H1 (cell line): ENCODE measurements at regions not wholly inside any gene's neighbourhood (a gene's known extent, or its start where the extent isn't known, plus 50 kb on each side); places are given as distances from the start of the nearest gene placed in this dataset.

Experiments used
- CTCF ChIA-PET: fragments of 300-600 bp; sonication (Branson Sonifier 250); formaldehyde crosslinking; loops from one replicate; lab custom pipeline; 2021; ENCODE audit not compliant: partially characterized antibody; lab: Charles Lee
- POLR2A ChIA-PET: fragments of 300-600 bp; sonication (Branson Sonifier 250); formaldehyde crosslinking; loops from one replicate; lab custom pipeline; 2021; ENCODE audit warnings: inconsistent platforms; ENCODE audit not compliant: partially characterized antibody; lab: Charles Lee
- DNase-seq, 2 experiments: peaks; one replicate each; pipeline versions ENCODE4 v3.0.0 to v3.0.0-alpha.2; 2010 to 2022; ENCODE audit warnings: low spot score in 2 of 2, low read depth in 1 of 2, mixed read lengths in 1 of 2
- FAIRE-seq: peaks from 2 replicates; lab custom pipeline; 2011; peaks lifted over from hg19 to GRCh38; lab: Jason Lieb, UNC
- H2AFZ ChIP-seq: 2 replicates; pipeline ENCODE4 v1.8.1; 2012; ENCODE audit warnings: low read length, inconsistent platforms
- H2AK5ac ChIP-seq: 2 replicates; pipeline ENCODE4 v1.6.1; 2013; ENCODE audit warnings: low read depth, low read length
- H2BK120ac ChIP-seq: replicated peaks from 2 replicates; pipeline ENCODE3; 2013; ENCODE audit warnings: low read depth, low read length, inconsistent platforms
- H2BK12ac ChIP-seq: 2 replicates; pipeline ENCODE4 v1.6.1; 2013; ENCODE audit warnings: low read depth, low read length
- H2BK15ac ChIP-seq: 2 replicates; pipeline ENCODE4 v1.6.1; 2013; ENCODE audit warnings: low read length
- H2BK20ac ChIP-seq: 2 replicates; pipeline ENCODE4 v1.6.1; 2013; ENCODE audit warnings: low read length
- H2BK5ac ChIP-seq: 2 replicates; pipeline ENCODE4 v1.6.1; 2013; ENCODE audit warnings: low read depth, low read length
- H3K14ac ChIP-seq: 2 replicates; pipeline ENCODE4 v1.6.1; 2013; ENCODE audit warnings: inconsistent platforms; ENCODE audit not compliant: insufficient read length
- H3K18ac ChIP-seq: 2 replicates; pipeline ENCODE4 v1.6.1; 2013; ENCODE audit warnings: low read length; ENCODE audit errors: extremely low read depth
- H3K23ac ChIP-seq: 2 replicates; pipeline ENCODE4 v1.6.1; 2013; ENCODE audit warnings: inconsistent platforms; ENCODE audit not compliant: insufficient read length
- H3K23me2 ChIP-seq: 2 replicates; pipeline ENCODE4 v1.6.1; 2013; ENCODE audit warnings: low read depth, low read length
- H3K27ac ChIP-seq: 2 replicates; pipeline ENCODE4 v1.6.1; 2011; ENCODE audit warnings: low read depth, low read length, inconsistent platforms
- H3K27me3 ChIP-seq, 4 experiments: replicated peaks in 1 of 4; 1 replicate in 1 of 4; 2 replicates in 3 of 4; pipeline versions ENCODE4 v1.6.1 to v1.8.1; 2011 to 2013; ENCODE audit warnings: low read length in 3 of 4, mild to moderate bottlenecking in 3 of 4, inconsistent platforms in 2 of 4, mixed read lengths in 2 of 4, moderate library complexity in 1 of 4; ENCODE audit not compliant: control insufficient read depth in 3 of 4, insufficient read depth in 3 of 4; ENCODE audit errors: extremely low read depth in 1 of 4
- H3K36me3 ChIP-seq, 4 experiments: 2 replicates each; pipeline versions ENCODE4 v1.6.1 to v1.8.1; 2011 to 2013; ENCODE audit warnings: mild to moderate bottlenecking in 4 of 4, low read length in 3 of 4, moderate library complexity in 2 of 4, control low read depth in 1 of 4, inconsistent platforms in 1 of 4; ENCODE audit not compliant: insufficient read depth in 4 of 4, control insufficient read depth in 2 of 4
- H3K4ac ChIP-seq: replicated peaks from 2 replicates; pipeline ENCODE3; 2013; ENCODE audit warnings: low read length, low read depth, mixed read lengths, inconsistent platforms; ENCODE audit not compliant: insufficient read length
- H3K4me1 ChIP-seq, 4 experiments: replicated peaks in 1 of 4; 1 replicate in 1 of 4; 2 replicates in 3 of 4; pipeline versions ENCODE4 v1.6.1 to v1.8.1; 2011 to 2013; ENCODE audit warnings: low read length in 3 of 4, inconsistent platforms in 2 of 4, mixed read lengths in 1 of 4; ENCODE audit not compliant: insufficient read depth in 4 of 4, control insufficient read depth in 3 of 4
- H3K4me2 ChIP-seq, 2 experiments: 2 replicates each; pipeline versions ENCODE4 v1.6.1 to v1.8.1; 2011 to 2013; ENCODE audit warnings: low read depth in 2 of 2, low read length in 2 of 2, control low read depth in 1 of 2, inconsistent platforms in 1 of 2, mild to moderate bottlenecking in 1 of 2; ENCODE audit not compliant: insufficient read depth in 1 of 2
- H3K4me3 ChIP-seq, 4 experiments: fragments of 200-600, 300-600 bp in 1 of 4; sonication (generic), shearing (Covaris generic), sonication (Bioruptor Twin) in 1 of 4; 2 replicates each; pipeline versions ENCODE4 v1.5.1 to v1.8.1; 2011 to 2016; ENCODE audit warnings: low read length in 4 of 4, low read depth in 3 of 4, control low read depth in 2 of 4, inconsistent platforms in 2 of 4, mild to moderate bottlenecking in 2 of 4, mixed read lengths in 1 of 4, moderate library complexity in 1 of 4; ENCODE audit not compliant: insufficient read depth in 2 of 4; ENCODE audit errors: extremely low read depth in 1 of 4
- H3K56ac ChIP-seq: replicated peaks from 2 replicates; pipeline ENCODE3; 2013; ENCODE audit warnings: low read depth, mild to moderate bottlenecking, mixed read lengths, low read length, inconsistent platforms; ENCODE audit not compliant: insufficient read length
- H3K79me1 ChIP-seq: 2 replicates; pipeline ENCODE4 v1.6.1; 2013; ENCODE audit warnings: low read depth, low read length, control low read depth
- H3K79me2 ChIP-seq, 2 experiments: 2 replicates each; pipeline versions ENCODE4 v1.6.1 to v1.8.1; 2012 to 2013; ENCODE audit warnings: low read length in 2 of 2, mild to moderate bottlenecking in 2 of 2, inconsistent platforms in 1 of 2; ENCODE audit not compliant: insufficient read depth in 2 of 2, control insufficient read depth in 1 of 2
- H3K9ac ChIP-seq, 4 experiments: replicated peaks in 1 of 4; 1 replicate in 1 of 4; 2 replicates in 3 of 4; pipeline versions ENCODE4 v1.6.1 to v1.8.1; 2011 to 2013; ENCODE audit warnings: low read depth in 3 of 4, low read length in 3 of 4, control low read depth in 2 of 4, mild to moderate bottlenecking in 2 of 4, moderate library complexity in 2 of 4, inconsistent platforms in 1 of 4; ENCODE audit errors: extremely low read depth in 1 of 4
- H3K9me3 ChIP-seq, 2 experiments: 2 replicates each; pipeline versions ENCODE4 v1.6.1 to v1.8.1; 2012 to 2013; ENCODE audit warnings: mild to moderate bottlenecking in 2 of 2, moderate library complexity in 2 of 2, control low read depth in 1 of 2, inconsistent platforms in 1 of 2, low read depth in 1 of 2, low read length in 1 of 2, mixed read lengths in 1 of 2; ENCODE audit not compliant: insufficient read depth in 2 of 2
- H4K20me1 ChIP-seq, 2 experiments: replicated peaks in 1 of 2; 2 replicates each; pipeline versions ENCODE3 to v1.8.1; 2011 to 2013; ENCODE audit warnings: inconsistent platforms in 2 of 2, low read length in 2 of 2, mild to moderate bottlenecking in 1 of 2; ENCODE audit not compliant: insufficient read depth in 2 of 2, control insufficient read depth in 1 of 2
- H4K5ac ChIP-seq: 2 replicates; pipeline ENCODE4 v1.6.1; 2013; ENCODE audit warnings: low read length, low read depth, mixed read lengths, inconsistent platforms; ENCODE audit not compliant: insufficient read length
- H4K8ac ChIP-seq: 2 replicates; pipeline ENCODE4 v1.8.0; 2013; ENCODE audit warnings: mild to moderate bottlenecking, moderate library complexity, low read length, inconsistent platforms; ENCODE audit not compliant: insufficient read depth; ENCODE audit errors: extremely low read depth
- H4K91ac ChIP-seq: replicated peaks from 2 replicates; pipeline ENCODE3; 2013; ENCODE audit warnings: low read length, mixed read lengths, inconsistent platforms; ENCODE audit not compliant: insufficient read length
- CHD2 ChIP-seq: IDR thresholded peaks from 2 replicates; pipeline ENCODE4 v1.6.1; 2012; ENCODE audit warnings: low read length, improper control_type of control experiment
- EGR1 ChIP-seq: IDR thresholded peaks from 2 replicates; pipeline ENCODE4 v1.6.1; 2011; ENCODE audit warnings: low read depth, low read length, borderline replicate concordance
- HDAC6 ChIP-seq: IDR thresholded peaks from one replicate; pipeline ENCODE4 v1.7.1; 2012; ENCODE audit warnings: low read depth, mild to moderate bottlenecking, inconsistent platforms, low read length, moderate library complexity
- MAX ChIP-seq: IDR thresholded peaks from 2 replicates; pipeline ENCODE4 v1.6.1; 2012; ENCODE audit warnings: inconsistent platforms
- NANOG ChIP-seq: IDR thresholded peaks from 2 replicates; pipeline ENCODE4 v1.6.1; 2011; ENCODE audit warnings: low read length, low read depth, mild to moderate bottlenecking, inconsistent platforms; ENCODE audit not compliant: insufficient read depth, poor library complexity, severe bottlenecking
- POLR2A ChIP-seq, 2 experiments: IDR thresholded peaks; 1 replicate in 1 of 2; 2 replicates in 1 of 2; pipeline ENCODE4 v1.6.1; 2011; ENCODE audit warnings: low read depth in 2 of 2, low read length in 2 of 2, mild to moderate bottlenecking in 2 of 2; ENCODE audit errors: control extremely low read depth in 1 of 2
- RNF2 ChIP-seq: fragments of 200-900, 300-1000 bp; sonication (generic); IDR thresholded peaks from 2 replicates; pipeline ENCODE4 v1.7.1; 2016; ENCODE audit warnings: borderline replicate concordance, low read depth, mild to moderate bottlenecking, antibody characterized with exemption, low read length; ENCODE audit not compliant: poor library complexity, severe bottlenecking; ENCODE audit errors: missing control alignments
- SP2 ChIP-seq: IDR thresholded peaks from 2 replicates; pipeline ENCODE4 v1.6.1; 2012; ENCODE audit warnings: mild to moderate bottlenecking, low read length, inconsistent platforms
- SP4 ChIP-seq: IDR thresholded peaks from 2 replicates; pipeline ENCODE4 v1.6.1; 2012; ENCODE audit warnings: low read length, inconsistent platforms
- TBP ChIP-seq: IDR thresholded peaks from 2 replicates; pipeline ENCODE4 v1.6.1; 2011; ENCODE audit warnings: low read depth, low read length, improper control_type of control experiment
- WGBS, 2 experiments: shearing (Covaris generic) in 1 of 2; methylation state at CpG; one replicate each; pipeline versions ENCODE4 v1.1.6 to v1.1.7; 2013 to 2015; ENCODE audit warnings: low lambda C conversion rate in 2 of 2, mixed read lengths in 2 of 2, inconsistent platforms in 1 of 2, low coverage in 1 of 2, missing lambda C conversion rate in 1 of 2; ENCODE audit not compliant: insufficient replicate concordance in 2 of 2, insufficient coverage in 1 of 2, insufficient read length in 1 of 2; ENCODE audit errors: extremely low coverage in 1 of 2, missing lambda C conversion rate in 1 of 2; 5-methylcytosine and 5-hydroxymethylcytosine counted together

- Histone ChIP-seq H3K36me3 (no peaks in the 10 kb centered on the region), H2AFZ (no peak overlapping the region), H3K4me3 (no peak overlapping the region), H2BK12ac (no peak overlapping the region), H3K14ac (no peak overlapping the region), H2BK15ac (no peak overlapping the region), H3K23ac (no peak overlapping the region), H3K4me2 (no peak overlapping the region), H3K27ac (no peak overlapping the region), H3K9me3 (no peaks in the 10 kb centered on the region), H3K56ac (no peak overlapping the region), H3K23me2 (no peaks in the 10 kb centered on the region), H3K4me1 (no peaks in the 10 kb centered on the region; a peak in 1 of 7 replicates), H3K79me1 (no peaks in the 10 kb centered on the region), H2BK5ac (no peak overlapping the region), H2AK5ac (no peak overlapping the region), H4K5ac (no peak overlapping the region), H3K27me3 (no peaks in the 10 kb centered on the region), H4K20me1 (no peaks in the 10 kb centered on the region), H3K79me2 (no peaks in the 10 kb centered on the region), H3K18ac (no peak overlapping the region), H4K91ac (no peak overlapping the region), H3K9ac (no peak overlapping the region), H2BK20ac (no peak overlapping the region), H4K8ac (no peak overlapping the region), H3K4ac (no peak overlapping the region), H2BK120ac (no peak overlapping the region)
- ChIA-PET CTCF (no interaction called here), POLR2A (no interaction called here)
- FAIRE-seq (no peak), DNase-seq (no peak)
- 83% methylated on average over 5 of the region's 6 CpGs; no CpG with 5 or more reads in 1 of the 2 experiments for WGBS, 2 experiments
- TF ChIP-seq MAX (no peak), POLR2A (IDR thresholded peaks at IDR 0.05; ENCODE audit: control extremely low read depth in 1 of 2, low read depth in 2 of 2, low read length in 2 of 2) (no peak), NANOG (no peak), HDAC6 (no peak), EGR1 (no peak), SP2 (no peak), CHD2 (no peak), RNF2 (no peak), TBP (no peak), SP4 (no peak)
Measured at GRCh38 chrX:110504947-110505346, 146.3 kb downstream of the RTL9 start.
